K562 (cell line): ENCODE measurements at regions not wholly inside any gene's neighbourhood (a gene's known extent, or its start where the extent isn't known, plus 50 kb on each side); places are given as distances from the start of the nearest gene placed in this dataset.

Experiments used
- BRCA1 ChIP-seq, 2 experiments: fragments of 450-650 bp in 1 of 2; sonication (generic) in 1 of 2; formaldehyde crosslinking in 1 of 2; IDR thresholded peaks; 2 replicates each; pipeline versions ENCODE4 v1.5.0 to v1.6.1; 2017 to 2020; ENCODE audit warnings: mild to moderate bottlenecking in 1 of 2, missing genetic modification reagents in 1 of 2
- CEBPB ChIP-seq: fragments of 450-650 bp; IDR thresholded peaks from 2 replicates; pipeline ENCODE4 v1.6.1; 2016; ENCODE audit warnings: missing genetic modification characterization, missing compliant biosample characterization
- CHD2 ChIP-seq: IDR thresholded peaks from 2 replicates; pipeline ENCODE4 v1.6.1; 2011; ENCODE audit warnings: low read depth, low read length
- CTCF ChIP-seq, 3 experiments: IDR thresholded peaks in 2 of 3; conservative IDR thresholded peaks in 1 of 3; 2 replicates each; pipeline ENCODE4 v1.5.1; 2011 to 2012; ENCODE audit warnings: low read length in 3 of 3, mild to moderate bottlenecking in 3 of 3, control low read depth in 2 of 3, improper control_type of control experiment in 1 of 3, inconsistent platforms in 1 of 3, low read depth in 1 of 3, mixed read lengths in 1 of 3, moderate library complexity in 1 of 3; ENCODE audit not compliant: insufficient read depth in 2 of 3
- FOS ChIP-seq: IDR thresholded peaks from 3 replicates; pipeline ENCODE4 v1.6.1; 2011; ENCODE audit not compliant: insufficient read length; ENCODE audit errors: extremely low read depth
- FOXJ3 ChIP-seq: sonication (generic); formaldehyde crosslinking; IDR thresholded peaks from 2 replicates; pipeline ENCODE4 v1.4.0; 2020; ENCODE audit warnings: mild to moderate bottlenecking, missing genetic modification reagents
- FOXK1 ChIP-seq: sonication (generic); formaldehyde crosslinking; IDR thresholded peaks from 2 replicates; pipeline ENCODE4 v1.8.0; 2022; ENCODE audit warnings: missing genetic modification reagents, mild to moderate bottlenecking, borderline replicate concordance
- FUS ChIP-seq: fragments of 200-400 bp; formaldehyde crosslinking; optimal IDR thresholded peaks from 2 replicates; pipeline ENCODE3; 2017; ENCODE audit warnings: low read depth, low read length
- JUNB ChIP-seq: fragments of 450-650 bp; formaldehyde crosslinking; conservative IDR thresholded peaks from 2 replicates; pipeline ENCODE4 v1.4.0; 2020; ENCODE audit warnings: mild to moderate bottlenecking
- NCOA1 ChIP-seq: fragments of 450-650 bp; IDR thresholded peaks from 2 replicates; pipeline ENCODE4 v1.6.1; 2016; ENCODE audit warnings: low read depth
- PRDM10 ChIP-seq: fragments of 450-650 bp; IDR thresholded peaks from 2 replicates; pipeline ENCODE4 v1.6.1; 2018; ENCODE audit not compliant: partially characterized antibody
- RB1 ChIP-seq: fragments of 450-650 bp; IDR thresholded peaks from 2 replicates; pipeline ENCODE4 v1.6.1; 2017; ENCODE audit warnings: low read depth, mild to moderate bottlenecking
- SP1 ChIP-seq: sonication (generic); formaldehyde crosslinking; IDR thresholded peaks from 2 replicates; pipeline ENCODE4 v1.8.1; 2022; ENCODE audit warnings: mild to moderate bottlenecking, missing genetic modification reagents
- ZBTB8A ChIP-seq: fragments of 450-650 bp; IDR thresholded peaks from 2 replicates; pipeline ENCODE4 v1.6.1; 2018; ENCODE audit warnings: mild to moderate bottlenecking, moderate library complexity; ENCODE audit not compliant: partially characterized antibody

GRCh38 chr5:175226506-175226905 is 217.5 kb downstream of the DRD1 start:
- no peak for TF ChIP-seq CEBPB
- TF ChIP-seq JUNB (CRISPR knock-in tag), result no peak
- TF ChIP-seq FUS, result no peak
- no peak for TF ChIP-seq FOS
- no peak for TF ChIP-seq FOXK1 (CRISPR knock-in tag)
- no peak for TF ChIP-seq RB1
- no peak for TF ChIP-seq NCOA1
- TF ChIP-seq SP1, result no peak
- no peak for TF ChIP-seq PRDM10
- no peak for TF ChIP-seq CHD2
- no peak for TF ChIP-seq ZBTB8A
- no peak for TF ChIP-seq CTCF (IDR thresholded peaks at IDR 0.05 in 2 of 3, conservative IDR thresholded peaks at IDR 0.05 in 1 of 3; ENCODE audit: insufficient read depth in 2 of 3, low read depth in 1 of 3, low read length in 3 of 3)
- TF ChIP-seq BRCA1 (IDR thresholded peaks at IDR 0.05), result no peak
- no peak for TF ChIP-seq BRCA1 (CRISPR knock-in tag; IDR thresholded peaks at IDR 0.05)
- no peak for TF ChIP-seq FOXJ3 (CRISPR knock-in tag)
